HG02642 (cell line): ENCODE measurements at regions not wholly inside any gene's neighbourhood (a gene's known extent, or its start where the extent isn't known, plus 50 kb on each side); places are given as distances from the start of the nearest gene placed in this dataset.
"Not testable (repeated sequence)": the region's sequence is repeated elsewhere in the genome, so short reads cannot be mapped to it uniquely, and the experiment has no call there.

Experiments used
- ATAC-seq: cut with Tn5 transposase; IDR thresholded peaks from one replicate; pipeline ENCODE4 v1.9.1; 2021; ENCODE audit warnings: mild to moderate bottlenecking; ENCODE audit not compliant: unreplicated experiment, poor library complexity

- no peak for ATAC-seq
Measured at GRCh38 chr6:90375681-90376439, 79.2 kb upstream of the BACH2 start.

GRCh38 chr6:90374201-90374600 is 77.6 kb upstream of the BACH2 start:
- no peak for ATAC-seq

GRCh38 chr6:90372885-90373284 is 76.2 kb upstream of the BACH2 start:
- ATAC-seq, result no peak

DNA sequence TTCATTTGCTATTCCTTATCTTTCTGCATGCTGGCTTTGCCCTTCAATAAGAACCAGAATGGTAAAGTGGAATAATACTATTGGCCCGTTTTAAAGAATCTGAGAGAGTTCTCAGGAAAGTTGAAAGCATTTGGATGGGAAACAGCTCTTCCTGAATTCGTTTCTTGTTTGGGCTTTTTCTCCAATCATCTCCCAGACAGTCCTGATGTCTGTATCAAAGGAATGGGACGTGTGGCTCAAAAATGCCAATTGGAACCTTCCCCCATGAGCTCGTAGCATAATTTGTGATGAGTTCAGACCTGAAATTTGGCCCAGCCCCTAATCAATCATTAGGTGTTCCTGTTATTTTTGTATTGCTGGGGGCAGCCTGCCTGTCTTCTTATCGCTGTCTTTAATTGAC is 75.8 kb upstream of the BACH2 start:
- ATAC-seq, result no peak

DNA sequence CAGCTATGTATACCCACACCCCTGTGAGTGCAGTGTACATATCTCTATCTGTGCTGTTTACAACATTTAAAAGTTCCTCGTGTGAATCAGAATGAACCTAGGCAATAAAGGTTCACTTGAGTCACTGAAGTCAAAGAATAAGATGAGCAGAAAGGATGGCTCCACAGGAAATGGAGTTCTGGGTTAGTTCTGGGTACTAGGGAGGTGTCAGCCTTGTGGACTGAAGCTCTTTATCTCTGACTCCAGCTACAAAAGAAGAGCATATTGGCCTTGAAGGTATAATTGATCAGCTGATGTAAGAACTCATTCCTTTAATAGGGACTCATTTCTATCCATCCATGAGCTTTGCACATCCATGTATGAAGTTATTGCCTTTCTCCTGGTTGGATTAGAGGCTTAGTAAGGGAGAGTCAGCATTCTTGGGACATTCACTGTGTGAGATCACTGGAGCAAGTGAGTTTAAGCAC is 73.9 kb upstream of the BACH2 start:
- ATAC-seq, result no peak

DNA sequence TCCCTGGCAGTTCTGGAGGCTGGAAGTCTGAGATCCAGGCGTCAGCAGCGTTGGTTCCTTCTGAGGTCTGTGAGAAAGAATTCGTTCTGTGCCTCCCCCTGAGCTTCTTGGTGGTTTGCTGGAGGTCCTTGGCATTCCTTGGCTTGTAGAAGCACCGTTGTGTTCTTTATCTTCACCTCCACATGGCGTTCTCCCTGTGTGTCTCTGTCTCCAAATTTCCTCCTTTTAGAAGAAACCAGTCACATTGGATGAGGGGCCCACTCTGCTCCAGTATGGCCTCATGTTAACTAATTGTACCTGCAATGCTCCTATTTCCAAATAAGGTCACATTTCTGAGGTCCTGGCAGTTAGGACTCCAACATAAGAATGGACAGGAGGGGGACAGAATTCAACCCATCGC is 73.0 kb upstream of the BACH2 start:
- ATAC-seq, result no peak

DNA sequence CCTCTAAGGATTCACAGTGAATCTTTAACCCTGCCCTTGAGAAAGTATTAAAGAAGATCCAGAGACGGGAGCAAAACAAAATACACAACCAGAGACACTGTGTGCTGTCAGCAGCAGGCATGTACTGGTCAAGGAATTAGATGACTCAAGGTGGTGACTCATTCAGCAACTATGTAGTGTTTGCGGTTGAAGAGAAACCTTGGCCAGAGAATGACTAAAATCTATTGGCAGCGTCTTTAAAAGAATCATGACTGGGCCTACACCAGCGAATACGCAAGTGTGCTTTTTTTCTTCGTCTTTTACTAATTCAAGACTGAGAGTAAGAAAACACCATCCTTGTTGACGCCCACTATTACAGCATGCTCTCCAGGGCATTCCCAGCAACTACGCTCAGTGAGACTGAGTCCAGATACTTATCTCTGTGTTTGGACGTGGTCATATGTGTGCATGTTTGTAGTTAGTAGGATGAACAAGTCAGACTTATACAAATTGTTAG is 72.4 kb upstream of the BACH2 start:
- ATAC-seq, result peak; percentile 99

GRCh38 chr6:90368601-90369000 is 72.0 kb upstream of the BACH2 start:
- no peak for ATAC-seq

DNA sequence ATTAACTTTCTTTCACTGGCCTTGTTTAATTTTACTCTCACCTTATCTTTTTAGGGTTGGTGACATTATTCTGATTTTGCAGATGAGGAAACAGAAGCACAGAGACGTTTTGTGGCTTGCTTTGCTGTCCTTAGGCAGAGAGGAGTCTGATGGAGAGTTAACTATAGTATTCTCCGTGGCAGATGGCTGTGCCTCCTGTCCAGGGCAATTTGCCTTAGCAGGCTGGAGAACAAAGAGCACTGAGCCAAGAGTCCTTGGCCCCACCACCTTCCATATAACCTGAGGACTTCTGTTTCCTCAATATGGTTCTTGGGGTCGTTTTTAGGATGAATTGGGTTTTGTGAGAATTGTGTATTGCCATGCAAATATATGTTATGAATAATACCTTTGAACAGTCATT is 71.4 kb upstream of the BACH2 start:
- ATAC-seq, result no peak

DNA sequence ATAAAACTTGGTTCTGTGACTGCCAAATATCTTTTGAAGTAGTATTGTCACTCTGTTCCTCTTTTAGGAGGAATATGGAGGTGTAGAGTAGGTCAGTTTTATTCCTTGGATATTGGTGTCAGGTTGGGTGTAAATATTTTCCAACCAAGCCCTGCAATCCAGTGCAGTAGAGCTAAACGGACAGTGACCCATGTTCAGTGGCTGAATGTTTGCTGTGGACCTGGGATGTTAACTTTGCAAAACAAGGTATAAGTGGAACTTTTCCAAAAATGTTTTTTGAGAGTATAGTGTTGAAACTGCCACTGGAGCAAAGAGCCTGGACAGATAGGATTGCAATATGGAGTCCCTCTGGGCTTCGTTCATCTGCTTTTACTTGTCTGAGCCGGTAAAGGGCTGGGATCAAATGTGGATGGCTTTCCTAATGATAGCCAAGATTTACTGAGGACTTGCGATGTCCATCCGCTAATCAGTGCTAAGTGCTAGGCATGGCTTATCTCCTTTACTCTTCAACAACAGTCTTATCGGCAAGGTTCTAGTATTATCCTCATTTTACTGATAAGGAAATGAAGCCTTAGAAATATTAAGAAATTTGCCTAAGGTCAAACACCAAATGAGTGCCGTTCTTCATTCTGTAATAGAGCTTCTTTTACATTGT is 69.0 kb upstream of the BACH2 start:
- no peak for ATAC-seq

DNA sequence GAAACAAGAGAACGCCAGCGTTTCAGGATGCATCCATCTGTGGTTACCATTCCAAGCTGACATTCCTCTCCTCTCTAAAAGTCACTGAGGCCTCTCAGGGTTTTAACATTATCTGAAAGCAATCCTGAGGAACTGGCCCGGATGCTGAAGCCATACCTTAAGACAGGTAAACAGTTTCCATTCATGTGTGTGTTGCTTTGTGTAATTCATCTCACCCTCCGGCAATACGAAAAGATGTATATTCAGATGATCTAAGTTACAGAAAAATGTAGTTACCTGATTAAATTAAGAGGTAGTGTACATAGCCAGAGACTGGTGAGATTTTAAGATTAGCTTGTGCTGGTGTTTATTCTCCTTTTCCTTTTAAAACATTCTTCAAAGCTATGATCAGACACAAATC is 68.4 kb upstream of the BACH2 start:
- ATAC-seq, result no peak

- ATAC-seq, result no peak
Measured at GRCh38 chr6:90364286-90364685, 67.6 kb upstream of the BACH2 start.

GRCh38 chr6:90362318-90362717 is 65.7 kb upstream of the BACH2 start:
- no peak for ATAC-seq

DNA sequence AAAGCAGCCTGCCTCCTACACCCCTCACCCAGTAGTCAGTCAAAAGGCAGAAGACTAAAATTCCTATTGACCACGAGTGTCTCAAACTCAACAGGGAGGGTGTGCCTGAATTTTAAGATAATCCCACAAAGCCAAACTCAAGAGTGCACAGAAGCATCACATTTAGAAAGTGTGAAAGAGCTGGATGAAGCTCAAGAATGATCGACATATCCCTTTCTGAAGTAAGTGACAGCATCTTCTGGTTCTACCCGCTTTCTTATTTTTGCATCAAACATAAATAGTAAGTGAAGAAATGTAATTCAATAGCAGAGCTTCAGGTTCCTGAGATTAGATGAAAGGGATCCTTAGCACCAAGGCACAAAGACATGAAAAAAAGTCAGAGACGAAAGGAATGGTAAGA is 64.5 kb upstream of the BACH2 start:
- ATAC-seq, result no peak

- not testable (repeated sequence) for ATAC-seq
Measured at GRCh38 chr6:90358036-90358770, 61.6 kb upstream of the BACH2 start.

GRCh38 chr6:90356012-90356421 is 59.4 kb upstream of the BACH2 start:
- no peak for ATAC-seq

- ATAC-seq, result no peak
Measured at GRCh38 chr6:90354961-90355360, 58.3 kb upstream of the BACH2 start.

DNA sequence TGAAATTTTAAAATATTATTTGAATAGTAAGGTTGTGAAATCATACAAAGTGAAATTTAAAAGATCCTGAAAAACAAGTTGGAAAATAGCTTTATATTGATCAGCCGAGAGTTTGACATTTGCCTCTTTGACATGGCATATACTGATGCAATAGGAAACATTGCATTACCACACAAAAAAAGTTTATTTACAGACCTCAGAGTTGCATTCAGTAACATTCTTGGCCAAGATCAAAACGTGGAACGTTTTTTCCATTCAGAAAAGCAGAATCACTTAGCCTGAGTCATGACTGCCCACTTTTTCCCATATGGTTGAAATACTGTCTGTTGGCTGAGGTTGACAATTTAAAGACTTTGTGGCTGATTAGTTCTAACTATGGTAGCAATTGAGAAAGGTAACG is 55.1 kb upstream of the BACH2 start:
- ATAC-seq, result no peak

DNA sequence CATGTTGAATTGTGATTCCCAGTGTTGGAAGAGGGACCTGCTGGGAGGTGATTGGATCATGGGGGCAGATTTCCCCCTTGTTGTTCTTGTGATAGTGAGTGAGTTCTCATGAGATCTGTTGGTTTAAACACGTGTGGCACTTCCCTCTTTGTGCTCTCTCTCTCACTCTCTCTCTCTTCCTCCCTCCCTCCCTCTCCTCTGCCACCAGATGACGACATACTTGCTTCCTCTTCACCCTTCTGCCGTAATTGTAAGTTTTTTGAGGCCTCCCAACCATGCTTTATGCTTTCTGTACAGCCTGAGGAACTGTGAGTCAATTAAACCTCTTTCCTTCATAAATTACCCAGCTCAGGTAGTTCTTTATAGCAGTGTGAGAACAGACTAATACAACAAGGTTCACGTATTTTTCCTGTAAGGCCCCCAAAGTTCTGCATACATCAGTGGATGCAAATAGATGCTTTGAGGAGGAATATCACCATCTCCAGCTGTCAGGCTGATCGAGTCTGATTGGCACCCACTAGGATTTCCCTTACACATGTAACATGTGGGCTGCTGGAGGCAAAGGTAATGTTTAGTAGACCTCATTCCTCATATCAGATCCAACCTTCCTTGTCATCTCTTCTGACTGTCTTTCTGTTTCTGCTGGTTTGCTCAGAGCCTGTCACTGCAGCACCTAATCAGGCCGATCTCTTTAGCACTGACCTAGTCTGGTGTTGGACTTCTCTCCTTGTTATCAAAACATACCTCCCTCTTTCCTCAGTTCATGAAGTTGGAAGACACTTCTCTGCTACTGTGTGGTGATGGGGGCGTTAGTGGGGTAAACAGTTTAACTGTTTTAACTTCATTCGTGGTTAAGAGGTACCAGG is 54.3 kb upstream of the BACH2 start:
- ATAC-seq, result no peak

DNA sequence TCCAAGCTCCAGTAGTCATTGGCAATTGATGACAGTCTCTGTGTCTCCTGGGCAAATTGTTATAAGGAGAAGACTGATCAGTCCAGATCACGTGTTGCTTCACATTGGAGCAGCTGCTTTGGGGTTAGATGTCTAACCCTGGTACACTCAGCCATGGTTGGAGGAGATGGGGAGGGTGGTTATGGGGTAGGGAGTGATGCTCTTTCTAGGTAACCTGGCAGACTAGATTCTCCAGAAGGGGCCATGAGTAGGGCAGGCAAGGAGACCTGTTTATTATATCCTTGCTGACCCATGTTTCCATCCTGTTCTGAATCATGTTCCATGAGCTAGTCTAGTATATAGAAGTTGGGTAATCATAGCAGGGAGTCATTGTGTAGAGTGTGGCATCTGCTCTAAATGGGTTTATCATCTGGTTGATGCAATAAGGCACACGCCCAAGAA is 50.8 kb upstream of the BACH2 start:
- no peak for ATAC-seq
